ENCODE measurements at regions not wholly inside any gene's neighbourhood (a gene's known extent, or its start where the extent isn't known, plus 50 kb on each side); places are given as distances from the start of the nearest gene placed in this dataset.

DNA sequence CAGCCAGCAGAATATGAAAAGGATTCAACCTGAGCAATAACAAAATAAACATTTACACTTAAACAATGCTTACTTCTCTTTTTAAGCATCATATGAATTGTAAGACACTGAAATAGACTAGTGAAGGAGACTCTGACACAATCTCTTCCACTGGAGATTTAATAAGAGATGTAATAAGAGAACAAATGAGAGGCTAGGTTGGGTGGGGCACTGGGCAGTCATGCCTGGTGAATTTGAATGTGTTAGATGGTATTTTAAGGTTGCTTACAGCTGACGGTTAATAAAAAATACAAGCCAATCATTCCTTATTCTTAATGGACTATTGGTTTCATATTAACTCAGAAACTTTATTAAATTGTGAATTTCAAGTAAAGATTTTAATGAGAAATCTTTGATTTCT lies 105.9 kb upstream of the TARS1 start:
- no peak for ATAC-seq (ENCODE audit: low FRiP score in 2 of 2)
- Histone ChIP-seq H3K27ac (no peak overlapping the region), H3K9me3 (no peaks in the 10 kb centered on the region), H3K4me3 (no peak overlapping the region), H3K27me3 (no peaks in the 10 kb centered on the region), H3K36me3 (no peaks in the 10 kb centered on the region), H3K4me1 (peaks cover 4 to 12% (median 9%) of the 10 kb centered on the region in 4 donors)
- 83 to 91% methylated on average over 1 of the region's 1 CpG for WGBS, 2 donors
- TF ChIP-seq, protein P1, sequence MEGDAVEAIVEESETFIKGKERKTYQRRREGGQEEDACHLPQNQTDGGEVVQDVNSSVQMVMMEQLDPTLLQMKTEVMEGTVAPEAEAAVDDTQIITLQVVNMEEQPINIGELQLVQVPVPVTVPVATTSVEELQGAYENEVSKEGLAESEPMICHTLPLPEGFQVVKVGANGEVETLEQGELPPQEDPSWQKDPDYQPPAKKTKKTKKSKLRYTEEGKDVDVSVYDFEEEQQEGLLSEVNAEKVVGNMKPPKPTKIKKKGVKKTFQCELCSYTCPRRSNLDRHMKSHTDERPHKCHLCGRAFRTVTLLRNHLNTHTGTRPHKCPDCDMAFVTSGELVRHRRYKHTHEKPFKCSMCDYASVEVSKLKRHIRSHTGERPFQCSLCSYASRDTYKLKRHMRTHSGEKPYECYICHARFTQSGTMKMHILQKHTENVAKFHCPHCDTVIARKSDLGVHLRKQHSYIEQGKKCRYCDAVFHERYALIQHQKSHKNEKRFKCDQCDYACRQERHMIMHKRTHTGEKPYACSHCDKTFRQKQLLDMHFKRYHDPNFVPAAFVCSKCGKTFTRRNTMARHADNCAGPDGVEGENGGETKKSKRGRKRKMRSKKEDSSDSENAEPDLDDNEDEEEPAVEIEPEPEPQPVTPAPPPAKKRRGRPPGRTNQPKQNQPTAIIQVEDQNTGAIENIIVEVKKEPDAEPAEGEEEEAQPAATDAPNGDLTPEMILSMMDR (IDR thresholded peaks at IDR 0.05) = no peak
- TF ChIP-seq POLR2AphosphoS5 (IDR thresholded peaks at IDR 0.05) (no peak), POLR2A (IDR thresholded peaks at IDR 0.05) (no peak), EP300 (IDR thresholded peaks at IDR 0.05) (no peak)
- DNase-seq = no peak

DNA sequence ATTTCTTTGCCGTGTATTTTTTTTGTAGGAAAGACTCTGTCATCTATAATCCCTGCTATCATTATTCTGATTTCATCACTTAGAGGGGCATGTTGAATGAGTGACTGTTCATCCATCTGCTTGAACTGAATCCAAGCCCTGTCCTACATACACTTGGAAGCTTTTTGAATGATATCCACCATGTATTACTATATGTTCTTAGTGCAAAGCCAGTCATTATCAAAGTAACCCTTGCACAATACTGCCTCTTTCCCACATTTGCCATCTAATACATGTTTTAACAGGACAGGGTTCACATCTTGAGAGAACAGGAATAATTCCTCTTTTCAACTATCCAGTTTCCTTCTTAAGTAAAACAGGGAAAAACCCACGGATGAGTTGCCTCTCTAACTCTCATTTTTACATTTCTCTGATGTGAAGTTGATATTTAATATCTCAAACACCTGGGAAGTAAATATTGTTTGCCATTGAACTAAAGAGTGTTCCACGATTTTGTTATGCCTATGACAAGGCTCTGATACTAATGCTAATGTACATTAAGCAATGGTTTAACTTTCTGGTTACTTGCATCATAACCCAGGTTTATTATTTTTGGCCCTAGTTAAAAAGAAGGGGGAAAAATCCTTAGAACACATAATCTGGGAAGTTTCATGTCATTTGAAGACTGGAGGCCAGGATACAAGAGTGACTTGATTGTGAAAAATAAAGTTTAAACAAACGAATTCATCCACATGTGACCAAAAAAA lies 103.7 kb upstream of the TARS1 start:
- no peak for ATAC-seq (ENCODE audit: low FRiP score in 2 of 2)
- TF ChIP-seq, protein P1 (IDR thresholded peaks at IDR 0.05) = no peak
- TF ChIP-seq POLR2AphosphoS5 (IDR thresholded peaks at IDR 0.05) (no peak), POLR2A (IDR thresholded peaks at IDR 0.05) (no peak), EP300 (IDR thresholded peaks at IDR 0.05) (no peak)
- 58 to 63% methylated on average over 4 of the region's 4 CpGs for WGBS, 2 donors
- Histone ChIP-seq H3K4me1 (peaks cover 4 to 12% (median 5%) of the 10 kb centered on the region in 4 donors), H3K9me3 (no peaks in the 10 kb centered on the region), H3K36me3 (no peaks in the 10 kb centered on the region), H3K4me3 (no peak overlapping the region), H3K27ac (no peak overlapping the region), H3K27me3 (no peaks in the 10 kb centered on the region)
- DNase-seq = no peak

DNA sequence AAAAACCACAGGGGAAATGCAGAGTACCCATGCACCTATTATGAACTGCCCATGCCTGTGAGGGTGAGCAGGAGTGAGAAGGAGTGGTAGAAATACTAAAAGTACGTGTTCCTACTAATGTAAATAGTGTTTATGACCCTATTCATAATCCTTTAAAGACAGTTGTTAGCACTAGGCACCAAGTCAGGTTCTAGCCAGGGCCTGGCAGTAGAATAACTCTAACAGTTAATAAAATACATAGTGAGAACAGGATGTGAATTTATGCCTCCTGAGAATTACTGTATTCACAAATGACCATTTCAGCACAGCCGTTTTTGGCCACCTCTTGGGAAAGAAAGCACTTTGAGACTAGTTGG lies 103.2 kb upstream of the TARS1 start:
- ATAC-seq (ENCODE audit: low FRiP score in 2 of 2) (no peak), DNase-seq (no peak)
- Histone ChIP-seq H3K27me3 (no peaks in the 10 kb centered on the region), H3K27ac (no peak overlapping the region), H3K4me3 (no peak overlapping the region), H3K4me1 (peaks cover 4 to 12% (median 5%) of the 10 kb centered on the region in 4 donors), H3K36me3 (no peaks in the 10 kb centered on the region), H3K9me3 (no peaks in the 10 kb centered on the region)
- WGBS, 2 donors = 44 to 61% methylated on average over 2 of the region's 2 CpGs
- TF ChIP-seq, protein P1 (IDR thresholded peaks at IDR 0.05) = no peak
- TF ChIP-seq POLR2AphosphoS5 (IDR thresholded peaks at IDR 0.05) = no peak
- TF ChIP-seq EP300 (IDR thresholded peaks at IDR 0.05) = no peak
- no peak for TF ChIP-seq POLR2A (IDR thresholded peaks at IDR 0.05)

DNA sequence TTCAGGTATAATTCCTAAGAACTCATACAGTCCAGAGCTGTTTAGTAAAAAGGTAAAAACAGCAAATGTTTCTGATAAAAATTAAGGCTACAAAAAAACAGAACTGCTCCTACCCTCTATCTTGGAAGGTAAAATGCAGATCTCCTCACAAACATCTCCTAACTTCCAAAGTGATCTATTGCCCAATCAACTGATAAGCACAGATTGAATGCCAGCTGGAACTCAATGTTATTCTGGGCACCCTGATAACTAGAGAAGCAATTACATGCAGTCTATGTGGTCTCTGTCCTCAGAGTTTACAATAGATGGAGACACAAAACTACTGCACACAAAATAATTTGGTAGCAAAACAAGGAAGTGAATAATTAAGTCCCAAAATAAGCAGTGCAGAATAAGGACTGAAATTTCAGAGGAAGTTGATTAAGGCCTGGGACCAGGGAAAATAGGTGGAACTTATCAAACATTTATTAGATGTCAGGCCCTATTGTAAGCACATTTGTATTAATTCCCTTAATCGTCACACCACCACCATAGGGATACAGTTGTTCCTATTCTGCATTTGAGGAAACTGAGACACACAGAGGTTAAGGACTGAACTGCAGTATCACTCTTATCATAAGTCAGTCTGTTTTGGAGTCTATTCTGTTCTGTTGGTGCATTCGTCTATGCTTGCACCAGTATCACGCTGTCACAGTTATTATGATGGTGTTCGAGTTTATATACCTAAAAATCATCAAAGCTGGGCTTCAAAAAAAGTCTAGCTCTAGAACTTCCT lies 102.2 kb upstream of the TARS1 start:
- Histone ChIP-seq H3K4me3 (no peak overlapping the region), H3K36me3 (no peaks in the 10 kb centered on the region), H3K27ac (no peak overlapping the region), H3K9me3 (no peaks in the 10 kb centered on the region), H3K27me3 (no peaks in the 10 kb centered on the region), H3K4me1 (peaks cover 4 to 12% (median 5%) of the 10 kb centered on the region in 4 donors)
- WGBS, 2 donors = 80 to 89% methylated on average over 4 of the region's 4 CpGs
- ATAC-seq (ENCODE audit: low FRiP score in 2 of 2) (no peak), DNase-seq (no peak)
- TF ChIP-seq, protein P1 (IDR thresholded peaks at IDR 0.05) = no peak
- TF ChIP-seq POLR2A (IDR thresholded peaks at IDR 0.05) = no peak
- TF ChIP-seq POLR2AphosphoS5 (IDR thresholded peaks at IDR 0.05) = no peak
- no peak for TF ChIP-seq EP300 (IDR thresholded peaks at IDR 0.05)
